AG04450 (cell line): ENCODE measurements at regions not wholly inside any gene's neighbourhood (a gene's known extent, or its start where the extent isn't known, plus 50 kb on each side); places are given as distances from the start of the nearest gene placed in this dataset.
"Not testable (repeated sequence)": the region's sequence is repeated elsewhere in the genome, so short reads cannot be mapped to it uniquely, and the experiment has no call there.

Experiments
- CTCF ChIA-PET: fragments of 300-600, 350-600 bp; formaldehyde crosslinking; extraction: SDS; loops from one replicate; lab custom pipeline; 2022; ENCODE audit warnings: antibody characterized with exemption, inconsistent platforms; lab: Charles Lee
- POLR2A ChIA-PET: fragments of 350-600 bp; formaldehyde crosslinking; extraction: SDS; loops from one replicate; lab custom pipeline; 2021; ENCODE audit warnings: antibody characterized with exemption, inconsistent platforms; lab: Yijun Ruan, JAX
- DNase-seq: peaks from one replicate; pipeline ENCODE4 v3.0.0-alpha.2; 2011; ENCODE audit warnings: low read depth, low spot score
- H3K27ac ChIP-seq: one replicate; pipeline ENCODE4 v1.5.1; 2012; ENCODE audit warnings: low read depth, low read length, control low read depth
- H3K27me3 ChIP-seq: one replicate; pipeline ENCODE4 v1.6.0; 2012; ENCODE audit warnings: low read length; ENCODE audit not compliant: control insufficient read depth, insufficient read depth
- H3K4me3 ChIP-seq: 2 replicates; pipeline ENCODE4 v1.5.1; 2011; ENCODE audit warnings: mild to moderate bottlenecking, low read depth, low read length, control low read depth
- H3K9me3 ChIP-seq: 2 replicates; pipeline ENCODE4 v1.5.1; 2012; ENCODE audit warnings: low read length; ENCODE audit not compliant: control insufficient read depth, insufficient read depth
- CTCF ChIP-seq: IDR thresholded peaks from 2 replicates; pipeline ENCODE4 v1.5.1; 2011; ENCODE audit warnings: low read depth, low read length, control low read depth, inconsistent platforms

- H3K27ac ChIP-seq = no peak overlapping the region
- ChIA-PET CTCF (no interaction called here), POLR2A (no interaction called here)
- no peak overlapping the region for H3K4me3 ChIP-seq
- no peak for TF ChIP-seq CTCF
- DNase-seq = no peak
- no peaks in the 10 kb centered on the region for H3K27me3 ChIP-seq
- no peaks in the 10 kb centered on the region for H3K9me3 ChIP-seq
These were observed 729.5 kb upstream of the LRRTM4 start for GRCh38 chr2:78251708-78252107.

GRCh38 chr2:78260861-78261260 lies 738.7 kb upstream of the LRRTM4 start:
- Histone ChIP-seq H3K4me3 (no peak overlapping the region), H3K27me3 (no peaks in the 10 kb centered on the region), H3K27ac (no peak overlapping the region), H3K9me3 (peaks cover 3% of the 10 kb centered on the region)
- no peak for DNase-seq
- TF ChIP-seq CTCF = no peak
- ChIA-PET CTCF (no interaction called here), POLR2A (no interaction called here)

GRCh38 chr2:78261454-78261853 lies 739.3 kb upstream of the LRRTM4 start:
- DNase-seq = no peak
- ChIA-PET POLR2A (no interaction called here), CTCF (no interaction called here)
- Histone ChIP-seq H3K9me3 (peaks cover 6% of the 10 kb centered on the region), H3K4me3 (no peak overlapping the region), H3K27ac (no peak overlapping the region), H3K27me3 (no peaks in the 10 kb centered on the region)
- no peak for TF ChIP-seq CTCF

GRCh38 chr2:78262089-78262488 lies 739.9 kb upstream of the LRRTM4 start:
- H3K9me3 ChIP-seq, POLR2A ChIA-PET, H3K27ac ChIP-seq, H3K4me3 ChIP-seq, CTCF ChIA-PET, DNase-seq, H3K27me3 ChIP-seq: not testable (repeated sequence)

- H3K27me3 ChIP-seq = no peaks in the 10 kb centered on the region
- no peak overlapping the region for H3K27ac ChIP-seq
- POLR2A ChIA-PET = no interaction called here
- no peak for DNase-seq
- CTCF ChIA-PET = no interaction called here
- no peak for TF ChIP-seq CTCF
- peaks cover 6% of the 10 kb centered on the region for H3K9me3 ChIP-seq
- H3K4me3 ChIP-seq = no peak overlapping the region
These were observed 740.7 kb upstream of the LRRTM4 start for GRCh38 chr2:78262713-78263375.
